AG09309 (cell line): ENCODE measurements at regions not wholly inside any gene's neighbourhood (a gene's known extent, or its start where the extent isn't known, plus 50 kb on each side); places are given as distances from the start of the nearest gene placed in this dataset.

Experiments
- DNase-seq: peaks from one replicate; pipeline ENCODE4 v3.0.0-alpha.2; 2010; ENCODE audit warnings: low read depth
- H3K4me3 ChIP-seq: 2 replicates; pipeline ENCODE4 v1.5.1; 2011; ENCODE audit warnings: mild to moderate bottlenecking, low read depth, low read length, moderate library complexity; ENCODE audit not compliant: control insufficient read depth
- CTCF ChIP-seq: IDR thresholded peaks from 2 replicates; pipeline ENCODE4 v1.5.1; 2011; ENCODE audit warnings: mild to moderate bottlenecking, low read depth, low read length, inconsistent platforms; ENCODE audit not compliant: insufficient read depth, control insufficient read depth; ENCODE audit errors: missing control alignments

- H3K4me3 ChIP-seq: no peak overlapping the region
- TF ChIP-seq CTCF: peak; percentile 32
- DNase-seq: no peak
These were observed 176.5 kb upstream of the LYSMD4 start for GRCh38 chr15:99909592-99910295.

GRCh38 chr15:99907698-99908097, 174.5 kb upstream of the LYSMD4 start:
- DNase-seq: no peak
- no peak for TF ChIP-seq CTCF

GRCh38 chr15:99906793-99907192, 173.6 kb upstream of the LYSMD4 start:
- DNase-seq: no peak
- H3K4me3 ChIP-seq: no peak overlapping the region
- TF ChIP-seq CTCF: no peak

More at GRCh38 chr15:99907698-99908097, 174.5 kb upstream of the LYSMD4 start:
- no peak overlapping the region for H3K4me3 ChIP-seq

- no peak for TF ChIP-seq CTCF
- no peak overlapping the region for H3K4me3 ChIP-seq
- no peak for DNase-seq
These were observed 173.1 kb upstream of the LYSMD4 start for GRCh38 chr15:99906311-99906710.

- no peak overlapping the region for H3K4me3 ChIP-seq
- no peak for DNase-seq
- no peak for TF ChIP-seq CTCF
These were observed 169.2 kb upstream of the LYSMD4 start for GRCh38 chr15:99902248-99902928.

- H3K4me3 ChIP-seq: no peak overlapping the region
- no peak for TF ChIP-seq CTCF
- DNase-seq: no peak
These were observed 162.7 kb upstream of the LYSMD4 start for GRCh38 chr15:99895956-99896311.
